IMR-90 (cell line): ENCODE measurements at regions not wholly inside any gene's neighbourhood (a gene's known extent, or its start where the extent isn't known, plus 50 kb on each side); places are given as distances from the start of the nearest gene placed in this dataset.

Experiments
- ATAC-seq: fragments of 200-7000 bp; cut with Tn5 transposase; 2 replicates; pipeline ENCODE4 v1.9.1; 2020; ENCODE audit warnings: low read depth, mild to moderate bottlenecking, moderate library complexity
- BruUV-seq: library from RNA; stranded (reverse); fragments of 400-500 nt; replicated peaks from 2 replicates; lab custom pipeline; 2021; lab: Mats Ljungman, UMichigan
- CTCF ChIA-PET: fragments of 300-600 bp; formaldehyde crosslinking; extraction: SDS; loops from one replicate; lab custom pipeline; 2021; ENCODE audit warnings: antibody characterized with exemption; lab: Yijun Ruan, JAX
- POLR2A ChIA-PET: fragments of 300-600 bp; sonication (Branson Sonifier 250); formaldehyde crosslinking; loops from one replicate; lab custom pipeline; 2022; ENCODE audit warnings: antibody characterized with exemption; ENCODE audit not compliant: unreplicated experiment; lab: Charles Lee
- DNase-seq: peaks from one replicate; pipeline ENCODE4 v3.0.0; 2013
- H2AFZ ChIP-seq: replicated peaks from 2 replicates; pipeline ENCODE3; 2013; ENCODE audit warnings: low read length, mild to moderate bottlenecking; ENCODE audit not compliant: poor library complexity
- H2AK5ac ChIP-seq: 2 replicates; pipeline ENCODE4 v1.6.1; 2013; ENCODE audit warnings: low read depth, low read length, inconsistent platforms
- H2AK9ac ChIP-seq: replicated peaks from 2 replicates; pipeline ENCODE3; 2013; ENCODE audit warnings: mild to moderate bottlenecking, low read depth, low read length, moderate library complexity; ENCODE audit not compliant: poor library complexity
- H2BK120ac ChIP-seq: 2 replicates; pipeline ENCODE4 v1.6.1; 2013; ENCODE audit warnings: low read depth, low read length, inconsistent platforms
- H2BK15ac ChIP-seq: 3 replicates; pipeline ENCODE4 v1.6.1; 2013; ENCODE audit warnings: low read depth, low read length, inconsistent platforms
- H2BK20ac ChIP-seq: 2 replicates; pipeline ENCODE4 v1.6.1; 2013; ENCODE audit warnings: low read depth, mild to moderate bottlenecking, inconsistent platforms, low read length, moderate library complexity
- H2BK5ac ChIP-seq: 2 replicates; pipeline ENCODE4 v1.6.1; 2013; ENCODE audit warnings: mild to moderate bottlenecking, low read depth, low read length, inconsistent platforms; ENCODE audit not compliant: poor library complexity, severe bottlenecking
- H3K14ac ChIP-seq: replicated peaks from 2 replicates; pipeline ENCODE4 v1.6.1; 2013; ENCODE audit warnings: low read depth, low read length, inconsistent platforms
- H3K18ac ChIP-seq: 2 replicates; pipeline ENCODE4 v1.6.1; 2013; ENCODE audit warnings: low read depth, low read length, control low read depth
- H3K23ac ChIP-seq: 2 replicates; pipeline ENCODE4 v1.6.1; 2013; ENCODE audit warnings: low read depth, low read length, inconsistent platforms
- H3K27ac ChIP-seq: 2 replicates; pipeline ENCODE4 v1.5.1; 2013; ENCODE audit warnings: mild to moderate bottlenecking, control low read depth, low read length; ENCODE audit not compliant: insufficient read depth
- H3K27me3 ChIP-seq: 2 replicates; pipeline ENCODE4 v1.6.1; 2013; ENCODE audit warnings: low read length; ENCODE audit not compliant: control insufficient read depth, insufficient read depth
- H3K36me3 ChIP-seq: 2 replicates; pipeline ENCODE4 v1.6.1; 2013; ENCODE audit warnings: low read length, mixed read lengths; ENCODE audit not compliant: control insufficient read depth, insufficient read depth
- H3K4ac ChIP-seq: 2 replicates; pipeline ENCODE4 v1.6.1; 2013; ENCODE audit warnings: low read depth, low read length, inconsistent platforms
- H3K4me1 ChIP-seq: 2 replicates; pipeline ENCODE4 v1.6.1; 2013; ENCODE audit warnings: low read length, mixed read lengths; ENCODE audit not compliant: control insufficient read depth, insufficient read depth
- H3K4me2 ChIP-seq: 2 replicates; pipeline ENCODE4 v1.6.1; 2013; ENCODE audit warnings: low read depth, mild to moderate bottlenecking, control low read depth, low read length, moderate library complexity
- H3K4me3 ChIP-seq: 2 replicates; pipeline ENCODE4 v1.5.1; 2013; ENCODE audit warnings: low read depth, mild to moderate bottlenecking, control low read depth, low read length, moderate library complexity; ENCODE audit not compliant: insufficient read depth
- H3K56ac ChIP-seq: 2 replicates; pipeline ENCODE4 v1.6.1; 2013; ENCODE audit warnings: low read length, inconsistent platforms; ENCODE audit not compliant: insufficient read depth; ENCODE audit errors: extremely low read depth
- H3K79me1 ChIP-seq, 2 experiments: 2 replicates each; pipeline ENCODE4 v1.6.1; 2013; ENCODE audit warnings: low read length in 2 of 2, inconsistent platforms in 1 of 2, low read depth in 1 of 2
- H3K9ac ChIP-seq: 2 replicates; pipeline ENCODE4 v1.6.1; 2013; ENCODE audit warnings: low read depth, low read length, control low read depth
- H3K9me1 ChIP-seq: 2 replicates; pipeline ENCODE4 v1.6.1; 2013; ENCODE audit warnings: low read length, inconsistent platforms; ENCODE audit not compliant: insufficient read depth
- H3K9me3 ChIP-seq: 2 replicates; pipeline ENCODE4 v1.6.1; 2013; ENCODE audit warnings: low read length; ENCODE audit not compliant: control insufficient read depth, insufficient read depth
- H4K20me1 ChIP-seq: 2 replicates; pipeline ENCODE4 v1.6.1; 2013; ENCODE audit warnings: low read length, inconsistent platforms; ENCODE audit not compliant: insufficient read depth
- H4K5ac ChIP-seq: 2 replicates; pipeline ENCODE4 v1.6.1; 2013; ENCODE audit warnings: mild to moderate bottlenecking, low read depth, low read length, control low read depth
- H4K8ac ChIP-seq, 2 experiments: 2 replicates each; pipeline ENCODE4 v1.6.1; 2013; ENCODE audit warnings: low read depth in 2 of 2, low read length in 2 of 2, control low read depth in 1 of 2, inconsistent platforms in 1 of 2
- H4K91ac ChIP-seq: 2 replicates; pipeline ENCODE4 v1.6.1; 2013; ENCODE audit warnings: low read depth, low read length, inconsistent platforms; ENCODE audit not compliant: insufficient read depth
- POLR2A ChIP-seq: IDR thresholded peaks from 2 replicates; pipeline ENCODE4 v1.6.1; 2012; ENCODE audit warnings: mild to moderate bottlenecking, low read depth, low read length
- RAD21 ChIP-seq: IDR thresholded peaks from 2 replicates; pipeline ENCODE4 v1.6.1; 2012; ENCODE audit warnings: low read length, improper control_type of control experiment
- SMC3 ChIP-seq: fragments of 150-350 bp; IDR thresholded peaks from 2 replicates; pipeline ENCODE4 v1.6.1; 2016; ENCODE audit warnings: low read depth, mild to moderate bottlenecking, antibody characterized with exemption, low read length, moderate library complexity
- WGBS, 2 experiments: methylation state at CpG; one replicate each; pipeline versions ENCODE4 v1.1.5 to v1.1.7; 2013; ENCODE audit warnings: missing lambda C conversion rate in 2 of 2; ENCODE audit not compliant: insufficient read length in 1 of 2; ENCODE audit errors: extremely low coverage in 2 of 2; 5-methylcytosine and 5-hydroxymethylcytosine counted together
- dilution Hi-C: fragments of 300-500 bp; cut with HindIII; formaldehyde crosslinking; loops from one replicate; pipeline ENCODE4 v1.14.3; 2018; ENCODE audit warnings: low sequenced_read_pairs; ENCODE audit not compliant: unreplicated experiment
- in situ Hi-C: fragments of 300-500 bp; cut with MboI; formaldehyde crosslinking; loops from 3 replicates; pipeline ENCODE4 v1.14.3; 2019; ENCODE audit warnings: low sequenced_read_pairs, inconsistent platforms, mixed read lengths
- intact Hi-C: fragments of 100-400 bp; cut with micrococcal nuclease; formaldehyde crosslinking; loops from 2 replicates; pipeline ENCODE4 v1.10.0; 2022
- TF ChIP-seq, protein P1 (sequence below): fragments of 150-350 bp; IDR thresholded peaks from 2 replicates; pipeline ENCODE4 v1.6.1; 2017; ENCODE audit warnings: mild to moderate bottlenecking, antibody characterized with exemption, low read length, low read depth
- TF ChIP-seq, protein P2 (sequence below): fragments of 150-350 bp; IDR thresholded peaks from 2 replicates; pipeline ENCODE4 v1.6.1; 2016; ENCODE audit warnings: low read depth, mild to moderate bottlenecking, low read length, moderate library complexity, borderline replicate concordance

DNA sequence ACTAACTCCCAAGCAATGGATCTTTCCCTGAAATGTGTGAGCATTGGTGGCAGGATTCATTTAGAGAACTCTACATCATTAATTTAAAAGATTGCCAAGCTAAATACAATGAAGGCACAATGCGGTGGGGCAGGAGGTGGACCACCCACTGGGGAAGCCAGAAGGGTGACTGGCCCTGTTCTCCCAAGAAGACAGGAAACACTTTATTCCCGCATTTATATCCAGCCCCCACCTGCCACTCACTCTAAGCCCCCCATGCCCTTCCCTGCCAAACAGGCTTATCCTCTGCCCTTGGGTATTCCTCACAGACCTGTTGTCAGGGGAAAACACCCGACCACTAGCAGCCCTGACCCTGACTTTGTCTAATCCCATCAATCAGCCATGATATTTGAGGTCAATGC is 189.1 kb upstream of the UBL3 start:
- no peak overlapping the region for H3K27ac ChIP-seq
- no CpG with 5 or more reads among the region's 3 CpGs for WGBS, 2 experiments
- TF ChIP-seq RAD21 (no peak), SMC3 (no peak), POLR2A (no peak)
- TF ChIP-seq, protein P1, sequence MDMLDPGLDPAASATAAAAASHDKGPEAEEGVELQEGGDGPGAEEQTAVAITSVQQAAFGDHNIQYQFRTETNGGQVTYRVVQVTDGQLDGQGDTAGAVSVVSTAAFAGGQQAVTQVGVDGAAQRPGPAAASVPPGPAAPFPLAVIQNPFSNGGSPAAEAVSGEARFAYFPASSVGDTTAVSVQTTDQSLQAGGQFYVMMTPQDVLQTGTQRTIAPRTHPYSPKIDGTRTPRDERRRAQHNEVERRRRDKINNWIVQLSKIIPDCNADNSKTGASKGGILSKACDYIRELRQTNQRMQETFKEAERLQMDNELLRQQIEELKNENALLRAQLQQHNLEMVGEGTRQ: no peak
- TF ChIP-seq, protein P2, sequence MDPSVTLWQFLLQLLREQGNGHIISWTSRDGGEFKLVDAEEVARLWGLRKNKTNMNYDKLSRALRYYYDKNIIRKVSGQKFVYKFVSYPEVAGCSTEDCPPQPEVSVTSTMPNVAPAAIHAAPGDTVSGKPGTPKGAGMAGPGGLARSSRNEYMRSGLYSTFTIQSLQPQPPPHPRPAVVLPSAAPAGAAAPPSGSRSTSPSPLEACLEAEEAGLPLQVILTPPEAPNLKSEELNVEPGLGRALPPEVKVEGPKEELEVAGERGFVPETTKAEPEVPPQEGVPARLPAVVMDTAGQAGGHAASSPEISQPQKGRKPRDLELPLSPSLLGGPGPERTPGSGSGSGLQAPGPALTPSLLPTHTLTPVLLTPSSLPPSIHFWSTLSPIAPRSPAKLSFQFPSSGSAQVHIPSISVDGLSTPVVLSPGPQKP: no peak
- H4K8ac ChIP-seq: no peak overlapping the region
- H3K56ac ChIP-seq: no peak overlapping the region
- H3K23ac ChIP-seq: no peak overlapping the region
- H3K9me3 ChIP-seq: peaks cover 2% of the 10 kb centered on the region; the same call in 1 of the 2 replicates
- H3K9ac ChIP-seq: no peak overlapping the region
- no peaks in the 10 kb centered on the region for H3K36me3 ChIP-seq
- peaks cover 1% of the 10 kb centered on the region for H3K9me1 ChIP-seq
- no peaks in the 10 kb centered on the region for H3K79me1 ChIP-seq
- peak overlapping the region; percentile 19; the same call in 1 of the 2 replicates for H2AK5ac ChIP-seq
- H3K4me1 ChIP-seq: peaks cover 3% of the 10 kb centered on the region
- ATAC-seq (no peak), DNase-seq (no peak)
- H2AFZ ChIP-seq: no peak overlapping the region
- H3K14ac ChIP-seq: no peak overlapping the region
- dilution Hi-C loops: no loop called here
- H3K4me2 ChIP-seq: no peak overlapping the region
- no peak overlapping the region for H4K91ac ChIP-seq
- H2BK120ac ChIP-seq: no peak overlapping the region
- no peak overlapping the region for H2BK5ac ChIP-seq
- CTCF ChIA-PET: no interaction called here
- H4K5ac ChIP-seq: no peak overlapping the region
- H2BK20ac ChIP-seq: no peak overlapping the region
- H4K20me1 ChIP-seq: no peaks in the 10 kb centered on the region
- no TSS peak for BruUV-seq
- H3K4ac ChIP-seq: no peak overlapping the region
- no peak overlapping the region for H2AK9ac ChIP-seq
- no peak overlapping the region for H2BK15ac ChIP-seq
- in situ Hi-C loops: no loop called here
- POLR2A ChIA-PET: no interaction called here
- intact Hi-C loops: no loop called here
- no peak overlapping the region for H3K18ac ChIP-seq
- H3K4me3 ChIP-seq: no peak overlapping the region
- H3K27me3 ChIP-seq: no peaks in the 10 kb centered on the region
